Adrenal gland (tissue), 5 donors: ENCODE measurements at regions not wholly inside any gene's neighbourhood (a gene's known extent, or its start where the extent isn't known, plus 50 kb on each side); places are given as distances from the start of the nearest gene placed in this dataset.

Source experiments
- POLR2A ChIP-seq, 2 donors: fragments of 450-650 bp; IDR thresholded peaks; one replicate each; pipeline ENCODE4 v1.6.1; 2017; ENCODE audit warnings: antibody characterized with exemption in 2 of 2, mild to moderate bottlenecking in 2 of 2, moderate library complexity in 1 of 2
- TF ChIP-seq, protein P1 (sequence below), 6 experiments: fragments of 450-650 bp in 4 of 6; fragments of 200-600 bp in 2 of 6; sonication (generic) in 1 of 6; IDR thresholded peaks; 1 replicate in 5 of 6; 2 replicates in 1 of 6; pipeline versions ENCODE4 v1.5.1 to v1.8.0; 2016 to 2021; ENCODE audit warnings: antibody characterized with exemption in 6 of 6, mild to moderate bottlenecking in 2 of 6, moderate library complexity in 1 of 6
- donor health status: DM: no; HTN: no; CAD: no.

DNA sequence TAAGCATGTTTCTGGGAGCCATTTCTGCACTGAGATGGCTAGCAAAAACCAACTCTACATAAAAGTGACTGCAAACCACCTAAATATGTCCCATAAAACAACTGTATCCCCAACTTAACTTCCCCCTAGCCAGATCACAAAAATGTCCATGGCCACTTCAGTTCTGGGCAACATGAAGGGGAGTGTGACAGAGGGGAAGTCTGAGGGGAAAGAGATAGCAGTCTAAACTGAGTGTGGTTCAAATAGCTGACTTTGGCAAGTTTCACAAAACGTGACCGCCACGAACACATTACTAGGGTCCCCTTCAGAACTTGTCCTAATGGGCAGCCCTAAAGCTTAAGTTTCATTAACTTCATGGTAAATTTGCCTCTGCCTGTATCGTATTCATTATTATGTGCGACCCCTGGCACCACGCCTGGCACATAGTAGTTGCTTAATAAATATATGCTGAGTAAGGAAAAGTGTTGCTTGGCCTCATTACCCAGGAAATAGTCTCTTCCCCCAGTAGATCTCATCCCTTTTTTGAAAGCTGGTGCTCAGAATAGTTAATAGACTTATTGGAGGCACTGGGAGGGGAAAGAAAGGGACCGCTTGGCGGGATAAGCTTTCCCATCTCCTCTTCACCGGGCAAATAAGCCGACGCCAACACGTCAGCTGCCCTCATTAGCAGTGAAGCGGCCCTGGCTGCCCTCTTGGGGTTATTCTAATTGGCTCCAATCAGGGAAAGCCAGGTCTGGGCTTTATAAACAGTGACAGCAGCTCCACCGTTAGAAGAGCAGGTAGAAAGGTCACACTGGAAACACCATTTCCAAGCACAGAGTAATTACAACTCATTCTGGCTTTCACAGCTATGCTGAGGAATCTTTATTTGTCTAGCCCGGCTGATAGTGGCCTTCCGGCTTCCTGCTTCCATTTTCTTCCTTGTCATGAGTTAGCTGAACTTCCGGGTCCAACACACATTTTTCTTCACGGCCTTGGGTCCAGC is 122.1 kb downstream of the LRIG2 start:
- TF ChIP-seq, protein P1, sequence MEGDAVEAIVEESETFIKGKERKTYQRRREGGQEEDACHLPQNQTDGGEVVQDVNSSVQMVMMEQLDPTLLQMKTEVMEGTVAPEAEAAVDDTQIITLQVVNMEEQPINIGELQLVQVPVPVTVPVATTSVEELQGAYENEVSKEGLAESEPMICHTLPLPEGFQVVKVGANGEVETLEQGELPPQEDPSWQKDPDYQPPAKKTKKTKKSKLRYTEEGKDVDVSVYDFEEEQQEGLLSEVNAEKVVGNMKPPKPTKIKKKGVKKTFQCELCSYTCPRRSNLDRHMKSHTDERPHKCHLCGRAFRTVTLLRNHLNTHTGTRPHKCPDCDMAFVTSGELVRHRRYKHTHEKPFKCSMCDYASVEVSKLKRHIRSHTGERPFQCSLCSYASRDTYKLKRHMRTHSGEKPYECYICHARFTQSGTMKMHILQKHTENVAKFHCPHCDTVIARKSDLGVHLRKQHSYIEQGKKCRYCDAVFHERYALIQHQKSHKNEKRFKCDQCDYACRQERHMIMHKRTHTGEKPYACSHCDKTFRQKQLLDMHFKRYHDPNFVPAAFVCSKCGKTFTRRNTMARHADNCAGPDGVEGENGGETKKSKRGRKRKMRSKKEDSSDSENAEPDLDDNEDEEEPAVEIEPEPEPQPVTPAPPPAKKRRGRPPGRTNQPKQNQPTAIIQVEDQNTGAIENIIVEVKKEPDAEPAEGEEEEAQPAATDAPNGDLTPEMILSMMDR (IDR thresholded peaks at IDR 0.05) = no peak
- no peak for TF ChIP-seq POLR2A (IDR thresholded peaks at IDR 0.05)
